ENCODE measurements at regions not wholly inside any gene's neighbourhood (a gene's known extent, or its start where the extent isn't known, plus 50 kb on each side); places are given as distances from the start of the nearest gene placed in this dataset.
"Not testable (repeated sequence)": the region's sequence is repeated elsewhere in the genome, so short reads cannot be mapped to it uniquely, and the experiment has no call there.

DNA sequence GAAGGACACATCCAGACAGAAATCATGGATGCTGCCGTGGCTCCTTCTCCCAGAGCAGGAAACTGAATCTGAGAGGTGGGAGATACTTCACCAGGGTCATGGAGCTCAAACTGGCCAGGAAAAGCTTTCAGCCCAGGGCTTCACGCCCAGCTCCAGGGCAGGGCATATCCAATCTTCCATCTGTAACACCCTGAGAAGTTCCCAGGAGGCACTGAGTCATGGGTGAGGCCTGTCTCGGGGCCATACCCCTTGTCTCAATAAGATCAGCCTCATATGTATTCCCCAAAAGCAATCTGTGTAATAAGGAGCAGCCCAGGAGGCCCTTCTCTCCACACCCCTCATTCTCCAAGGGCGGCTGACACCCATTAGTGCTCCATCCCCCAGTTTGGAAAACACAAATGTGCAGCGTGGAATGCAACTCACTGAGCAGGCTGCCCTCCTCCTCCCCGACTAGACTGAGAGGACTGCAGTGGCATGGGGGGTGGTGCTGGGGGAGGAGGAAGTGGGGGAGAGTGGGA, 439.3 kb upstream of the SULF2 start:
- DNase-seq (ENCODE audit: low spot score in 2 of 2) (no peak), ATAC-seq (ENCODE audit: low read depth) (no peak)
- Mint-ChIP-seq H3K4me3 (no peak overlapping the region), H3K4me1 (no peaks in the 10 kb centered on the region), H3K36me3 (peaks cover 2% of the 10 kb centered on the region), H3K9me3 (peaks cover 2% of the 10 kb centered on the region), H3K27me3 (peaks cover 17% of the 10 kb centered on the region), H3K27ac (no peak overlapping the region)

DNA sequence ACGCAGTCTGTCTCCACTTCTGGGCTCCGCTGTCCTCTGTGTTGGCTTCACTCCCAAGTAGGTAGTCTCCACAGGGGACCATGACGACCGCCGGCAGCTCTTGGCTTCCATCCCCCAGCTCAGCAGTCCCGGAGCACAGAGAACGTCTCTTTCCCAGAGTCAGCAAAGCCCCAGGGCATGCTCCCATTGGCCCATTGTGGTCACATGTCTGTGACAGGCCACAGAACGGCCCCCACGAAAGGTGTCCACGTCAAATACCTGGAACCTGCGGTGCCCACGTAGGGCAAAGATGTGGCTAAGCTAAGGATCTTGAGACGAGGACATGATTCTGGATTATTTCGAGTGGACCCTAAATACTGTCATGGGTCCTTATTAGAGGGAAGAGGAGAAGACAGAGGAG, 438.4 kb upstream of the SULF2 start:
- Mint-ChIP-seq H3K4me3 (no peak overlapping the region), H3K27ac (no peak overlapping the region), H3K27me3 (peaks cover 20% of the 10 kb centered on the region), H3K4me1 (no peaks in the 10 kb centered on the region), H3K36me3 (no peaks in the 10 kb centered on the region), H3K9me3 (peaks cover 1% of the 10 kb centered on the region)
- ATAC-seq (ENCODE audit: low read depth) (no peak), DNase-seq (ENCODE audit: low spot score in 2 of 2) (no peak)

DNA sequence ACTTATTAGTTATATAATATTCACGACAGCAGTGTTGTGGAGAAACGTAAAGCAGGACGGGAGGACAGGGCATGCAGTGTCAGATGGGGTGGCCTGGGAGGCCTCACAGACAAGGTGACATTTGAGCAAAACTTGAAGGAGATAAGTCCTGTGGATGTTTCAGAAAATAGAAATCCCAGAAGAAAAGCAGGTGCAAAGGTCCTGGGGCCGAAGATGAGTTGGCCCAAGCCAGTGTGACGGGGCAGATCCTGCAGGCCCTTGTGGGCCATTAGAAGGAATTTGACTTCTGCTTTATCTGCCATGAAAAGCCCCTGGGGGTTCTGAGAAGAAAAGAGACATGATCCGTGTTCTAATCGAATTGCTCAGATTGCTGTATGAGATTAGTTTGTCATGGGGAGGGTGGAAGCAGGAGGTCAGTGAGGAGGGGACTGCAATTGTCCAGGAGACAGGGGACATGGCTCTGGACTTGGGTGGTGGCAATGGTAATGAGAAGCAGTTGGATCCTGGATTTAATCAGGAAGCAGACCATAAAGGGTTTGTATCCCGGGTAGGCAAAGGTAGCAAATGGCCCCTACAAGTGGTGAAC, 437.4 kb upstream of the SULF2 start:
- H3K27ac Mint-ChIP-seq: no peak overlapping the region
- H3K4me3 Mint-ChIP-seq: no peak overlapping the region
- H3K9me3 Mint-ChIP-seq: no peaks in the 10 kb centered on the region
- DNase-seq (ENCODE audit: low spot score in 2 of 2): no peak
- no peaks in the 10 kb centered on the region for H3K4me1 Mint-ChIP-seq
- H3K36me3 Mint-ChIP-seq: no peaks in the 10 kb centered on the region
- no peak for ATAC-seq (ENCODE audit: low read depth)
- H3K27me3 Mint-ChIP-seq: peaks cover 20% of the 10 kb centered on the region

DNA sequence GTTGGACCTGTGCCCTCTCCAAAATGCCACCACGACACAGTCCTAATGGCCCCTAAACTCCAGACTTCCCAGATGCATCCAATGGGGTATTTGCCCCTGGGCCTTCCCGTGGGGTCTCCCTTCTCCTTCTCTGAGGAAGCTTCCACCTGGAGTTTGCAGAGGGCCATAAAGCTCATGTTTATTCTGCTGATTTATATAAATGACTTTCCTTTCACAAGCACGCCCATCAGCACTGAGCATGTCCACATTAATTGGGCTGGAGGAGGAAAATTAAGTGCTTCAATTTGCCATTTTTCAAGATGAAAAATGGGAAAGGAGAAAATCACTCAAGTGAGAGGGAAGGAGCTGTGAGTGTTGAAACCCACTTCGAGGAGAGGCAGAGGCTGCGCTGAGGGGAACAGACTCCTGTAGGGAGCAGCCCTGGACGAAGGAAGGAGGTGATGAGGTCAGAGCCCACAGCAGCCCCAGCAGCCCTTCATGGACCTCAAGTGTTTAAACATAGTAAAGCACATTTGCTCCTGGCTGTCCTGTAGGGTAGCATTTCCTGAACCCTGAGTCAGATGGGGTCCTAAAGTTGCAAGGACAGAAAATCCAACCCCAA, 434.9 kb upstream of the SULF2 start:
- H3K4me1 Mint-ChIP-seq: no peaks in the 10 kb centered on the region
- ATAC-seq (ENCODE audit: low read depth): no peak
- no peaks in the 10 kb centered on the region for H3K9me3 Mint-ChIP-seq
- no peak overlapping the region for H3K27ac Mint-ChIP-seq
- peaks cover 16% of the 10 kb centered on the region for H3K27me3 Mint-ChIP-seq
- no peak for DNase-seq (ENCODE audit: low spot score in 2 of 2)
- no peak overlapping the region for H3K4me3 Mint-ChIP-seq
- H3K36me3 Mint-ChIP-seq: no peaks in the 10 kb centered on the region

DNA sequence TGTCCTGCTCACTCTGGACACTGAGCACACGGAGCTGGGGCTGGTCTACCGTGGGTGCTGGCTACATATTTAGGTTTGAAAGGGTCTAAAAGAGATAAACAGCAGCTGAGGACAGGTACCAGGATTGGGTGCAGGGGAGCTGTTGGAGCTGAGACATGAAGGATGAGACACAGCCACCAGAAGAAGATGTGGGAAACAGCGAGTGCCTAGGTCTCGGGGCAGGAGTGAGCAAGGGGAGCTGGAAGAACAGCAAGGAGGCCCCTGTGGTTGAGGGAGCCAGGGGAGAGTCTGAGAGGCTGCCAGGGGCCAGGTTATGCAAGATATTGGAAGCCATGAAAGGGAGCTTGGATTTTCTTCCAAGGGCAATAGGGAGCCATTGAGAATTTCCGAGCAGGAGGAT, 434.0 kb upstream of the SULF2 start:
- Mint-ChIP-seq H3K27me3 (peaks cover 19% of the 10 kb centered on the region), H3K4me3 (no peak overlapping the region), H3K36me3 (no peaks in the 10 kb centered on the region)

DNA sequence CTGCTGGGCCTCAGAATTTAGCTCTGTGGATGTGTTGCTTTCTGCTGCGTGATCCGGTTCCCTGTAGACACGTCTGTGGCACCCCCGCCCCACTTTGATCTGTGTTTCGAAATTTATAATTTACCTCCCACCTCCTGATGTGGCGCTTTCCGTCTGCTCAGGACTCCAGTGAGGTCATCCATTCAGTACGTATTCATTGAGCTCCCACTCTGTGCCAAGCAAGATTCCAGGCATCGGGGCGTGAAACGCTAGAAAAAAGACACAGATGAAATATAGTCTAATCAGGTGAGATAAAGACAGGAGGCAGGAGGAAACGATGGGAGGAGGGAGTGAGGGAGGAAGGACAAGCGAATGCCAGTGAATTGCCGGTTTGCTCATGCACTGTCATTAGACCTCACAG, 431.9 kb upstream of the SULF2 start:
- Mint-ChIP-seq H3K27me3 (peaks cover 17% of the 10 kb centered on the region), H3K27ac (no peak overlapping the region), H3K4me1 (no peaks in the 10 kb centered on the region), H3K36me3 (no peaks in the 10 kb centered on the region), H3K4me3 (no peak overlapping the region), H3K9me3 (no peaks in the 10 kb centered on the region)
- no peak for ATAC-seq (ENCODE audit: low read depth)
- DNase-seq (ENCODE audit: low spot score in 2 of 2): no peak

More for the DNA sequence above, 434.0 kb upstream of the SULF2 start:
- ATAC-seq (ENCODE audit: low read depth): no peak
- DNase-seq (ENCODE audit: low spot score in 2 of 2): no peak
- H3K9me3 Mint-ChIP-seq: no peaks in the 10 kb centered on the region
- no peak overlapping the region for H3K27ac Mint-ChIP-seq
- H3K4me1 Mint-ChIP-seq: no peaks in the 10 kb centered on the region

DNA sequence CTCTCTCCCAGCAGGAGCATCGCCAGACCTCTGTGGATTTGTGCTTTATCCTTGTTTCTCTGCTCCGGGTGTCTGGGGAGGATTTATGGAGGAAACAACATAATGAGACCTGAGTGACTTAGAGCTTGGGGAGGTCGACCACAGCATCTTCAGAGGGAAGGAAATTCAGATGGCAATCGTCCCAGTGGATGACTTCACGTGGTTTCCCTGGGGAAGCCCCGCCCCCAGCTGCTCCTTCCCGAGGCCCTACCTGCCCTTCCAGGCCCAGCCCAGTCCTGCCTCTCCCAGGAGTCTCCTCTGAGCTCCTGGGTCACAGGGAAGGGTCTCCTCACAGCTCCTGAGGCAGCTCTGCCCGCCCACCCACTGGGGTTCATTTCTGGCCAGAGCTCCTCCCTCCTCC, 430.3 kb upstream of the SULF2 start:
- Mint-ChIP-seq H3K4me3 (no peak overlapping the region), H3K36me3 (no peaks in the 10 kb centered on the region), H3K27ac (no peak overlapping the region), H3K27me3 (peaks cover 23% of the 10 kb centered on the region), H3K4me1 (no peaks in the 10 kb centered on the region), H3K9me3 (no peaks in the 10 kb centered on the region)
- DNase-seq (ENCODE audit: low spot score in 2 of 2) (no peak), ATAC-seq (ENCODE audit: low read depth) (no peak)

DNA sequence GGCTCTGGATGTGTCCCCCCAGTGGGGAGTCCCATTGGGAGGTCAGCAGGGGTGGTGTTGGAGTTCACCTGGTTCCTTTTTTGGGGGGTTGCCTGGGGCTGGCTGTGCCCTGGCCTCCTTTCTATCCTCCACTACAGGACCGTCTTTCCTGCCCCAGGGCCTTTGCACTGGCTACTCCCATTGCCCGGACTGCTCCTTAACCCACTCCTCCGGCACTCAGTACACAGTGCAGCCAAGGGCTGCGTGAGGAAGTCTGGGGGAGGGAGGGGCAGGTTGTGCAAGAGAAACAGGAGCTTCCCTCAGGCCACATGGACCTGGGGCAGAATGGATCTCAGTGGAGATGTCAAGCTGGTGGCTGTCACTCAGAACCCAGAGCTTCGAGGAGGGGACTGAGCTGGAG, 429.3 kb upstream of the SULF2 start:
- no peak overlapping the region for H3K27ac Mint-ChIP-seq
- H3K9me3 Mint-ChIP-seq: no peaks in the 10 kb centered on the region
- DNase-seq (ENCODE audit: low spot score in 2 of 2) (no peak), ATAC-seq (ENCODE audit: low read depth) (no peak)
- H3K4me3 Mint-ChIP-seq: no peak overlapping the region
- H3K4me1 Mint-ChIP-seq: no peaks in the 10 kb centered on the region
- no peaks in the 10 kb centered on the region for H3K36me3 Mint-ChIP-seq
- H3K27me3 Mint-ChIP-seq: peaks cover 22% of the 10 kb centered on the region

DNA sequence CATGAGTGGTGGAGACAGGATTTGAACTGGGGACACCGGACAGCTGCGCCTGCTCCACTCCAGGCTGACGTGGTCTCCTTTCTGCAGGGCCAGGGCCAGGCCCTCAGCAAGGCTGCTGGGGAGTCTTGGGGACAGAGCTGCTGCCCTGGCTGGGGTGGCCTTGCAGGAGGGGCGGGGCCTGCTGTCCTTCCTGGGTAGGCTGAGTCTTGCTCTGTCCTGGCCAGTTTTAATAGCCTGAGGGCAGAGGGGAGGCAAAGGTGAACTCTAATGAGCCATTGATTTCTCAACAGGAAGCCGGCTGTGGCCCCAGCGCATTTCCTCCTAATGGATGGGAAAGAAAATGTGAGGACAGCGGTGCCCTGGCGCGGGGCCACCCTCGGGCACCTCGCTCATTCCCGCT, 428.4 kb upstream of the SULF2 start:
- not testable (repeated sequence) for H3K4me1 Mint-ChIP-seq; ATAC-seq (ENCODE audit: low read depth); H3K36me3 Mint-ChIP-seq; H3K4me3 Mint-ChIP-seq; H3K27ac Mint-ChIP-seq; DNase-seq (ENCODE audit: low spot score in 2 of 2); H3K9me3 Mint-ChIP-seq
- peaks cover 19% of the 10 kb centered on the region for H3K27me3 Mint-ChIP-seq

DNA sequence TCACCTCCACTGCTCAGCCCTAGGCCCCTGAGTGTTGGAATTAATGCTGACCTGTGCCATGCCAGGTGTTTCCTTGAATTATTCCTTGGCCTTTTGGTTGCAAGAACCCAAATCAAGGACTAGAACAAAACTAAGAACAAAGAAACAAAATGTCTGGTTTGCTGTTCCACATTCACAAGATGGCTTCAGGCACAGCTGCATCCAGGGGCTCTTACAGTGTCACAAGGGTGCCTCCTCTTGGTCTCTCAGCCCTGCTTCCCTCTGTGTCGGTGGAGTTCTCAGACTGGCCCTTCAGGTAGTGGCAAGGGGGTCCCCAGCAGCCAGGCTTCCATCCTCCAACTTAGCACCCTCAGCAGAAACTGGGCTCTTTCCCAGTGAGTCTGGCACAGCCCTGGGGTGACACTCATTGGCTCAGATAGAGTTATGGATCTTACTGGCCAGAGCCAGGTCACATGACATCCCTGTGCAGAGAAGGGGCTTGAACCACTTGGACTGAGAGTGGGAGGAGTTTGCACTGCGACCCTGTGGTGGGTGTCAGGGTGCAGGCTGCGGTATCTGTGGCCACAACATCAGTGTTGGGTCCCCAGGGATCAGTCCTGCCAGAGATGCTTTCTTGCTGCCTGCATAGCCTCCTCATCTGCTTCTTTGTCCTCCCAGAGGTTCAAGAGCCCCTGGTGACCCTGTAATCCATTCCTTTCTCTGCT, 427.7 kb upstream of the SULF2 start:
- H3K4me3 Mint-ChIP-seq: no peak overlapping the region

DNA sequence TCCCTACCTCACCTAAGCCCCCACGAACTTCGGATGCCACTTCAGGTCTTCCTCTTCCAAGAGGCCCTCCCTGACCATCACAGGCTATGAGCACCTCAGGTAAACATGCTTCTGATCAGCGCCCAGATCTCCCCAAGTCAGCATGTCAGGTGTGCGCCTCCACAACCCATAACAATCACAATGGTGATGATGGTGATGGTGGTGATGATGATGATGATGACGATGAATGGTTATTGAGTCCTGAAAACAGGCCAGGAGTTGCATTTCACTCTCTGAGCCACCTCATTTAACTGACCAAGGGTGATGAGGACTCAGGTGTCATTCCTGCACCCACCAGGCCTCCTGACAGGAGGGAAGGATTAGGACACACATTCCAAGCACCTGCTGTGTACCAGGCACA, 426.6 kb upstream of the SULF2 start:
- Mint-ChIP-seq H3K4me3 (no peak overlapping the region), H3K36me3 (no peaks in the 10 kb centered on the region), H3K27me3 (peaks cover 20% of the 10 kb centered on the region), H3K4me1 (no peaks in the 10 kb centered on the region), H3K9me3 (no peaks in the 10 kb centered on the region), H3K27ac (no peak overlapping the region)
- ATAC-seq (ENCODE audit: low read depth) (no peak), DNase-seq (ENCODE audit: low spot score in 2 of 2) (no peak)

More for the DNA sequence above, 427.7 kb upstream of the SULF2 start:
- no peak overlapping the region for H3K27ac Mint-ChIP-seq
- DNase-seq (ENCODE audit: low spot score in 2 of 2) (no peak), ATAC-seq (ENCODE audit: low read depth) (no peak)
- no peaks in the 10 kb centered on the region for H3K36me3 Mint-ChIP-seq
- peaks cover 19% of the 10 kb centered on the region for H3K27me3 Mint-ChIP-seq
- no peaks in the 10 kb centered on the region for H3K9me3 Mint-ChIP-seq
- H3K4me1 Mint-ChIP-seq: no peaks in the 10 kb centered on the region

DNA sequence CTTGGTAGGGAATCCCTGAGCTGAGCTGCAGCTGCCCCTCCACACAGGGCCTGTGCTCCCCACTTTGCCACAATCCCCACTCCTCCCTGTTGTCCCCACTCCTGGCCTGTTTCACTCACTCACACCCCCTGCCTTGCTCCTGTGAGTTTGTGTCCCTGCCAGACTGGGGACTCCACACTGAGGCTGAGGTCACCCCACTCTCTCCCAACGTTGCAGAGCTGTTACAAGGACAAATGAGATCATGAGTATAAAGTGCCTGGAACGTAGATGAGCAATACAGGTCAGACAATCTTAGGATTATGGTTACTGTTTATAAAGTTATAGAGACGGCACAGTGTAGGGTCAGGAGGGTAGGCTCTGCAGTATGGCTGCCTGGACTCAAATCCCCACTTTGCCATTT, 426.0 kb upstream of the SULF2 start:
- no peak for ATAC-seq (ENCODE audit: low read depth)
- Mint-ChIP-seq H3K4me3 (no peak overlapping the region), H3K9me3 (no peaks in the 10 kb centered on the region), H3K4me1 (no peaks in the 10 kb centered on the region), H3K27ac (no peak overlapping the region), H3K27me3 (peaks cover 20% of the 10 kb centered on the region), H3K36me3 (no peaks in the 10 kb centered on the region)
- DNase-seq (ENCODE audit: low spot score in 2 of 2): no peak

DNA sequence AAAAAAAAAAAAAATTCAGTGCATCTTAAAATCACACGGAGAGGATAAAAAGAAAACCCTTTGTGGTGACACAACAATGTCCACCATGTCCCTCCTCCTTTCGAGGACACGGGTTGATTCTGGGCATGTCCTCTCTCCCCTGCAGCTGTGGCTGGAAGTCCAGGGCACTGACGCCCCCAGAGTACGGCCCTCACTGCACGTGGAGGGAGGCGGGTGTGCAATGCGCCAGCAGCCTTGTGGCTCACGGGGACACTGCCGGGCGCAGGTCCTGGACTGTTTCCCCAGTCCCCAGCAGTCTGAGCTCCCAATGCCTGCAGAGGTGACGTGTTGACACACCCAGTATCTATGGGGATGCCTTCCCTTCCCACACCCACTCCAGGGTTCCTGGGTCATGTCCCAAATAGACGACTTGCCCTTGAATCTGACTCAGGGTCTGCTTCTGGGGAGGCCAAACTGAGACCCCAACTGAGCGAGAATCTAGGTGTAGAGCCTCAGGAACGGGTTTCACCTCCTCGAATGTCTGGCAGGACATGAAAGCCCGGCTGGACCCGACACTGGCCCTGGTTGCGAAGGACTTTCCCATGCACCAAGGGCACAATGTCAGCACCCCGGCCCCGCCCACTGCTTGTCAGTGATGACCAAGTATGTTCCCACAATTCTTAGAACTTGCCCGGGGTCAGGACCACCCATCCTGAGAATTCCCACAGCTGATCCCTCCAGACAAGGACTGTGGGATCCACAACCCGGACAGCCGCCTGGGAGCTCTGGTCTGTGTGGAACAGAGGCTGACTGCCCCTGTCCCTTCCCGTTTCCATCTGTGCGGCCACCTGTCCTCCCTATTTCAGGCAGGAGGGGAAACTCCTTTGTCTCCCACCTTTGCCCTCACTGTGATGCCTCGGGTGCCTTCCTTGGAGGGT, 425.1 kb upstream of the SULF2 start:
- H3K4me3 Mint-ChIP-seq: no peak overlapping the region
- no peaks in the 10 kb centered on the region for H3K36me3 Mint-ChIP-seq
- no peak overlapping the region for H3K27ac Mint-ChIP-seq
- H3K27me3 Mint-ChIP-seq: peaks cover 19% of the 10 kb centered on the region
- no peaks in the 10 kb centered on the region for H3K4me1 Mint-ChIP-seq
- DNase-seq (ENCODE audit: low spot score in 2 of 2) (no peak), ATAC-seq (ENCODE audit: low read depth) (no peak)
- H3K9me3 Mint-ChIP-seq: no peaks in the 10 kb centered on the region

DNA sequence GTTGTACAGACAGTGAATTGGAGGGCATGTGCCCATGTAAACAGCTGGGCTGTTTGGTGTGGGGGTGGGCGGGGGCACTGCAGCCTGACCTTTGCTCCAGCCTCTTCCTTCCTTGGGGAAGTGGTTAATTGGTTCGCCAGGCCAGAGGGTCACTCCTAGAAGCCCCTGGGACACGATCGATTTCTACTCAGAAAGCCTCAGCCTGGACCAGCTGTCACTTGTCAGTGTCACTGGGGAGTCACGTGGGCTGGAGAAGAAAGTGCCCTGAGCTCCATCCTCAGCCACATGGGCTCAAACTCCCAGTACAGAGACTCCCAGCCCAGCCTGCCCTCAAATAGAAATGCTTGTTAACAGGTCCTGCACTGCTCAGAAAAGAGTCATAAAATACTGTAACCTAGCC, 423.8 kb upstream of the SULF2 start:
- H3K27me3 Mint-ChIP-seq: peaks cover 18% of the 10 kb centered on the region
- H3K36me3 Mint-ChIP-seq: no peaks in the 10 kb centered on the region
- no peaks in the 10 kb centered on the region for H3K9me3 Mint-ChIP-seq
- no peak overlapping the region for H3K4me3 Mint-ChIP-seq
- DNase-seq (ENCODE audit: low spot score in 2 of 2) (no peak), ATAC-seq (ENCODE audit: low read depth) (no peak)
- no peak overlapping the region for H3K27ac Mint-ChIP-seq
- no peaks in the 10 kb centered on the region for H3K4me1 Mint-ChIP-seq

All from memory B cell (primary cell).